HCT116 (cell line): ENCODE measurements at regions not wholly inside any gene's neighbourhood (a gene's known extent, or its start where the extent isn't known, plus 50 kb on each side); places are given as distances from the start of the nearest gene placed in this dataset.

Experiments used
- CTCF ChIP-seq, 3 experiments: fragments of 200-600 bp in 1 of 3; sonication (generic) in 1 of 3; IDR thresholded peaks in 2 of 3; conservative IDR thresholded peaks in 1 of 3; 2 replicates each; pipeline ENCODE4 v1.5.1; 2012 to 2017; ENCODE audit warnings: low read depth in 2 of 3, low read length in 2 of 3, antibody characterized with exemption in 1 of 3, borderline replicate concordance in 1 of 3, control low read depth in 1 of 3, mild to moderate bottlenecking in 1 of 3, mixed read lengths in 1 of 3, mixed run types in 1 of 3, moderate library complexity in 1 of 3; ENCODE audit not compliant: insufficient read depth in 1 of 3
- EZH2phosphoT487 ChIP-seq: fragments of 200-600 bp; IDR thresholded peaks from 2 replicates; pipeline ENCODE4 v1.6.1; 2018; ENCODE audit warnings: antibody characterized with exemption, borderline replicate concordance
- FOSL1 ChIP-seq: IDR thresholded peaks from 2 replicates; pipeline ENCODE4 v1.6.1; 2012; ENCODE audit warnings: low read depth

GRCh38 chr3:115272036-115272824, 125.1 kb upstream of the ZBTB20 start:
- TF ChIP-seq FOSL1 (no peak), CTCF (IDR thresholded peaks at IDR 0.05 in 2 of 3, conservative IDR thresholded peaks at IDR 0.05 in 1 of 3; ENCODE audit: borderline replicate concordance in 1 of 3, insufficient read depth in 1 of 3, low read depth in 2 of 3, low read length in 2 of 3) (no peak), EZH2phosphoT487 (no peak)
